Glutamatergic neuron (in vitro differentiated cells): ENCODE measurements at regions not wholly inside any gene's neighbourhood (a gene's known extent, or its start where the extent isn't known, plus 50 kb on each side); places are given as distances from the start of the nearest gene placed in this dataset.
"Not testable (repeated sequence)": the region's sequence is repeated elsewhere in the genome, so short reads cannot be mapped to it uniquely, and the experiment has no call there.

Experiments
- DNase-seq: peaks from one replicate; pipeline ENCODE4 v3.0.0; 2022
- H3K27ac Mint-ChIP-seq: one replicate; pipeline ENCODE4 v1.8.0; 2020; ENCODE audit warnings: mild to moderate bottlenecking, mixed read lengths, inconsistent platforms; ENCODE audit not compliant: unreplicated experiment
- H3K27me3 Mint-ChIP-seq: one replicate; pipeline ENCODE4 v1.8.0; 2020; ENCODE audit warnings: mild to moderate bottlenecking, moderate library complexity, mixed read lengths, inconsistent platforms; ENCODE audit not compliant: unreplicated experiment
- H3K36me3 Mint-ChIP-seq: one replicate; pipeline ENCODE4 v1.8.0; 2020; ENCODE audit warnings: mild to moderate bottlenecking, mixed read lengths, inconsistent platforms; ENCODE audit not compliant: unreplicated experiment
- H3K4me1 Mint-ChIP-seq: one replicate; pipeline ENCODE4 v1.8.0; 2020; ENCODE audit warnings: mild to moderate bottlenecking, low read depth, mixed read lengths, inconsistent platforms; ENCODE audit not compliant: unreplicated experiment
- H3K4me3 Mint-ChIP-seq: one replicate; pipeline ENCODE4 v1.8.0; 2020; ENCODE audit warnings: mild to moderate bottlenecking, mixed read lengths, inconsistent platforms; ENCODE audit not compliant: unreplicated experiment
- H3K9me3 Mint-ChIP-seq: one replicate; pipeline ENCODE4 v1.8.0; 2020; ENCODE audit warnings: mild to moderate bottlenecking, moderate library complexity, mixed read lengths, inconsistent platforms; ENCODE audit not compliant: unreplicated experiment
- CTCF ChIP-seq: fragments of 200-600 bp; sonication (generic); IDR thresholded peaks from one replicate; pipeline ENCODE4 v1.5.0; 2021; ENCODE audit not compliant: partially characterized antibody, unreplicated experiment

- Mint-ChIP-seq H3K9me3 (no peaks in the 10 kb centered on the region), H3K36me3 (no peaks in the 10 kb centered on the region), H3K4me1 (no peaks in the 10 kb centered on the region), H3K27ac (no peak overlapping the region), H3K27me3 (no peaks in the 10 kb centered on the region), H3K4me3 (no peak overlapping the region)
- TF ChIP-seq CTCF: no peak
- no peak for DNase-seq
Measured at GRCh38 chr3:6416049-6416661, 444.8 kb upstream of the GRM7 start.

GRCh38 chr3:6417174-6417573 lies 443.7 kb upstream of the GRM7 start:
- H3K9me3 Mint-ChIP-seq: no peaks in the 10 kb centered on the region
- H3K4me1 Mint-ChIP-seq: no peaks in the 10 kb centered on the region
- H3K36me3 Mint-ChIP-seq: no peaks in the 10 kb centered on the region
- TF ChIP-seq CTCF: no peak
- no peaks in the 10 kb centered on the region for H3K27me3 Mint-ChIP-seq
- no peak for DNase-seq
- H3K4me3 Mint-ChIP-seq: no peak overlapping the region
- H3K27ac Mint-ChIP-seq: no peak overlapping the region

GRCh38 chr3:6418485-6418884 lies 442.4 kb upstream of the GRM7 start:
- no peak for DNase-seq
- H3K27ac Mint-ChIP-seq: no peak overlapping the region
- TF ChIP-seq CTCF: no peak
- no peaks in the 10 kb centered on the region for H3K4me1 Mint-ChIP-seq
- H3K9me3 Mint-ChIP-seq: peaks cover 2% of the 10 kb centered on the region
- no peaks in the 10 kb centered on the region for H3K36me3 Mint-ChIP-seq
- H3K27me3 Mint-ChIP-seq: no peaks in the 10 kb centered on the region
- H3K4me3 Mint-ChIP-seq: no peak overlapping the region

GRCh38 chr3:6421666-6422445 lies 439.1 kb upstream of the GRM7 start:
- Mint-ChIP-seq H3K9me3 (peaks cover 2% of the 10 kb centered on the region), H3K36me3 (peaks cover 21% of the 10 kb centered on the region), H3K4me3 (no peak overlapping the region), H3K4me1 (no peaks in the 10 kb centered on the region), H3K27me3 (no peaks in the 10 kb centered on the region), H3K27ac (no peak overlapping the region)
- DNase-seq: no peak
- TF ChIP-seq CTCF: no peak

GRCh38 chr3:6425289-6425820 lies 435.6 kb upstream of the GRM7 start:
- no peak for DNase-seq
- Mint-ChIP-seq H3K9me3 (peaks cover 2% of the 10 kb centered on the region), H3K4me1 (no peaks in the 10 kb centered on the region), H3K4me3 (no peak overlapping the region), H3K27me3 (no peaks in the 10 kb centered on the region), H3K36me3 (peaks cover 21% of the 10 kb centered on the region), H3K27ac (no peak overlapping the region)
- TF ChIP-seq CTCF: no peak

- DNase-seq, H3K27me3 Mint-ChIP-seq, H3K9me3 Mint-ChIP-seq, H3K4me1 Mint-ChIP-seq, H3K4me3 Mint-ChIP-seq, H3K27ac Mint-ChIP-seq: not testable (repeated sequence)
- H3K36me3 Mint-ChIP-seq: peaks cover 21% of the 10 kb centered on the region
Measured at GRCh38 chr3:6428276-6428675, 432.6 kb upstream of the GRM7 start.
